Duodenal mucosa (tissue), 2 donors: ENCODE measurements at regions not wholly inside any gene's neighbourhood (a gene's known extent, or its start where the extent isn't known, plus 50 kb on each side); places are given as distances from the start of the nearest gene placed in this dataset.

ENCODE experiments used
- H3K27ac ChIP-seq: one replicate; pipeline ENCODE4 v1.7.0; 2013; ENCODE audit warnings: low read depth, low read length
- H3K27me3 ChIP-seq, 2 donors: one replicate each; pipeline ENCODE4 v1.7.0; 2013; ENCODE audit warnings: low read length in 2 of 2, control low read depth in 1 of 2; ENCODE audit not compliant: insufficient read depth in 2 of 2, control insufficient read depth in 1 of 2
- H3K36me3 ChIP-seq, 2 donors: one replicate each; pipeline ENCODE4 v1.7.0; 2013; ENCODE audit warnings: low read length in 2 of 2, control low read depth in 1 of 2; ENCODE audit not compliant: insufficient read depth in 2 of 2, control insufficient read depth in 1 of 2
- H3K4me1 ChIP-seq, 2 donors: one replicate each; pipeline ENCODE4 v1.7.0; 2013; ENCODE audit warnings: low read length in 2 of 2, control low read depth in 1 of 2; ENCODE audit not compliant: insufficient read depth in 2 of 2, control insufficient read depth in 1 of 2
- H3K4me3 ChIP-seq, 2 donors: one replicate each; pipeline ENCODE4 v1.7.0; 2013; ENCODE audit warnings: low read length in 2 of 2, low read depth in 1 of 2
- H3K9ac ChIP-seq, 2 donors: one replicate each; pipeline ENCODE4 v1.7.0; 2013; ENCODE audit warnings: low read length in 2 of 2, low read depth in 1 of 2
- H3K9me3 ChIP-seq, 2 donors: one replicate each; pipeline ENCODE4 v1.7.0; 2013; ENCODE audit warnings: low read length in 2 of 2, control low read depth in 1 of 2; ENCODE audit not compliant: control insufficient read depth in 1 of 2

DNA sequence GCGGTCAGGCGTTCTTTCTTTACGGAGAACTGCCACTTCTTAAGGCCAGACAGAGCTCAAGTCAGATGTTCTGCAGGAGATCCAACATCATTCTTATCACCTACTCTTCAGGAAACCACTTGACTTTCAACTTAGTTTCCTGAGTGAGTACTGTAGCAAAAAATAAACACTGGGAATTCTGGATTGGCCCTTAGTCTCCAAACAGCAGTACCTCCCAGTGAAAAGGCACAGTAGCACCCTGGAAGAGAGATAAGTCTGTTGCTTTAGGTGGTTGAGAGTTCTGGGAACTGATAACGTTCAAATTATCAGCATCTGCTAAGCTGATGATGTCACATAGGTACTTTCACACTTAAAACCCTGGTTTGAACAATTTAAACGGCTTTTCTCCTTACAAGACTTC, 971.8 kb upstream of the TENM4 start:
- Histone ChIP-seq H3K36me3 (no peaks in the 10 kb centered on the region), H3K4me1 (no peaks in the 10 kb centered on the region), H3K4me3 (no peak overlapping the region), H3K27ac (no peak overlapping the region), H3K27me3 (no peaks in the 10 kb centered on the region), H3K9me3 (no peaks in the 10 kb centered on the region), H3K9ac (no peak overlapping the region)

DNA sequence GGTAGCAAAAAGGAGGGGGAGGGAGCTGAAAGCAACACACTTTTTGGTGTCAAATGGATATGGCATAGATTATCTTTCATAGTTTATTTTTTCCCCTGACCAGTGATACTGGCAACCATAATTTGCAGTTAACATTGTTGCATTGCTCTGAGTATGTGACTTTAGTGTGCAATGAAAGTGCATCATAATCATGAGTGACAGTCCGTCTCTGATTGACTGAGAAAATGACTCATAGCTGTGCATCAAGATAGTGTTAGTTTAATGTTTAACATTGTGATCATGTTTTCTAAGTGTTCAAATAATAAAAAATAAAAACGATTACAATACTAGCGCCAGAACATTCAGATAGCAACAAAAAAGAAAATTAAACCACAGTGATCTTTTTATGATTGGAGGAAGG, 952.4 kb upstream of the TENM4 start:
- Histone ChIP-seq H3K9me3 (no peaks in the 10 kb centered on the region), H3K36me3 (no peaks in the 10 kb centered on the region), H3K27me3 (no peaks in the 10 kb centered on the region), H3K4me3 (no peak overlapping the region), H3K4me1 (peaks cover 10% of the 10 kb centered on the region in 2 donors), H3K9ac (no peak overlapping the region), H3K27ac (no peak overlapping the region)

DNA sequence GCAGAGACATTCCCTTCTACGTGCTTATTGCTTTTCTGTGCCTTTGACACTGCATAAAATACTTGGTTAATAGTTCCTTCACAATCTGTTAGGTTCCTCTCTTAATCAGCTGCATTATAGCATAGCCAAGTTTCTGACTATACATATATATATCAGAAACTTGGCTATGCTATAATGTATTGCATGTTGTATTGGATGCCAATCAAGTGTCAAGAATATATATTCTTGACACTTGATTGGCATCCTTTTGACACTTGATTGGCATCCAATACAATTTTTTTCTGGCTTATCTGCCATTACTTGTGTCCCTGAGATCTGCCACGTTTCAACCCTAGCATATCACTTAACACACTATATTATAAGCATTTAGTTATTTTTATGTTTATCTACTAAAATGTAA, 949.7 kb upstream of the TENM4 start:
- Histone ChIP-seq H3K9ac (no peak overlapping the region), H3K4me1 (peaks cover 3 to 10% of the 10 kb centered on the region in 2 donors), H3K27me3 (no peaks in the 10 kb centered on the region), H3K9me3 (no peaks in the 10 kb centered on the region), H3K36me3 (no peaks in the 10 kb centered on the region), H3K27ac (no peak overlapping the region), H3K4me3 (no peak overlapping the region)

DNA sequence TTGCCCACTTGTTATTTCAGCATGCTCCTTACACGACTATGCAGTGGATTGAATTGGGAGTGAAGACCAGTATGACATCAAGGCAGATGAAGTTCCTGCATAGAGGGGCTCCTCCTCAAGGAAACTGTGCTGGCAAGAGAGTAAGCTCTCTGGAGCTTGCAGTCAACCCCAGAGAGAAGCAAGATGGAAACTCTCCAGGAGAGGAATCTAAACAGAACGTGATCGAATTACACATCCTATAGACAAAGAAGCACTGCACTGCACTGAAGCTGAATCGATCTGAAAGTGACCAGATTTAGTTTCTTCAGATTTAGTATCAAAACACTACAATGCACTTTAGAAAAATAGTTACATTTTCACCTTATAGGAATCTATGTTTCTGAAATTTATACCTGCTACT, 947.7 kb upstream of the TENM4 start:
- peaks cover 3 to 9% of the 10 kb centered on the region in 2 donors for H3K4me1 ChIP-seq
- no peaks in the 10 kb centered on the region for H3K9me3 ChIP-seq
- H3K4me3 ChIP-seq: no peak overlapping the region
- H3K27me3 ChIP-seq: no peaks in the 10 kb centered on the region
- no peaks in the 10 kb centered on the region for H3K36me3 ChIP-seq
- no peak overlapping the region for H3K27ac ChIP-seq
- H3K9ac ChIP-seq: no peak overlapping the region

DNA sequence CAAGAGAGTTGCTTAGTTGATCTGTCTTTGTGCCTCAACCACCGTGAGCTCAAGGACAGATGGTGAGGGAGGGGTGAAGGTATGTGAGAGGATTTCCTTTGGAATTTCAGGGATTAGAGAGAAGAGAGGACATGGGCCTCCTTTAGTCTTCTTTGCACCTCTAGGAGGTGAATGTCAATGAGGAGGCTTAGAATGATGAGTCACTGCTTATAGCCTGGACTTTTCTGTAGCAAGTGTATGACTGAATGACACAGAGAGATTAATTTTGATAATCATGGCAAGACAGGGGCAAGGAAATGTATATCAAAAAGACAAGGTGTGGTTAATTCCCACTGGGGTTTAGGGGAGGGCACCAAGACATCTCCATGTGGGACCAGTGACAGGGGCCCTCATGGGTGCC, 947.3 kb upstream of the TENM4 start:
- H3K4me3 ChIP-seq: no peak overlapping the region
- H3K27me3 ChIP-seq: no peaks in the 10 kb centered on the region
- no peak overlapping the region for H3K27ac ChIP-seq
- H3K9me3 ChIP-seq: no peaks in the 10 kb centered on the region
- H3K36me3 ChIP-seq: no peaks in the 10 kb centered on the region
- peaks cover 3 to 5% of the 10 kb centered on the region in 2 donors for H3K4me1 ChIP-seq
- no peak overlapping the region for H3K9ac ChIP-seq

DNA sequence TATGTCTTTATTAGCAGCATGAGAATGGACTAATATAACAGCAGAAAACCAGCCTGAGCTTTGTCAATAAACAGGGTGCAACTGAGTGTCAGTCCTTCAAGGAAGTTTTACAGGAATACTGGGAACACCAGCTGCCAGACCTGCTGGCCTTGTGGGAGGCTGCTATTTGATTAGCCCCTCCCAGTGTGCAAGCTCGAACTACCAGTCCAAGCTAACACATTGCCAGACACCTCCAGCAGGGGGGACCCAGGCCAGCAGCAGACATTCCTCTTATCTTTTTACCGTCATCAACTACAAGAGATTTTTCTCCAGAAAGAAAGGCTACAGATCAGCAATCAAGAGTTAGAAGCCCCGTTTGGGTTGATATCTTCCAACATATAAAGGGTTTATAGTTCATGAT, 942.8 kb upstream of the TENM4 start:
- Histone ChIP-seq H3K36me3 (no peaks in the 10 kb centered on the region), H3K4me1 (no peaks in the 10 kb centered on the region), H3K9ac (no peak overlapping the region), H3K27ac (no peak overlapping the region), H3K9me3 (no peaks in the 10 kb centered on the region), H3K27me3 (no peaks in the 10 kb centered on the region), H3K4me3 (no peak overlapping the region)

DNA sequence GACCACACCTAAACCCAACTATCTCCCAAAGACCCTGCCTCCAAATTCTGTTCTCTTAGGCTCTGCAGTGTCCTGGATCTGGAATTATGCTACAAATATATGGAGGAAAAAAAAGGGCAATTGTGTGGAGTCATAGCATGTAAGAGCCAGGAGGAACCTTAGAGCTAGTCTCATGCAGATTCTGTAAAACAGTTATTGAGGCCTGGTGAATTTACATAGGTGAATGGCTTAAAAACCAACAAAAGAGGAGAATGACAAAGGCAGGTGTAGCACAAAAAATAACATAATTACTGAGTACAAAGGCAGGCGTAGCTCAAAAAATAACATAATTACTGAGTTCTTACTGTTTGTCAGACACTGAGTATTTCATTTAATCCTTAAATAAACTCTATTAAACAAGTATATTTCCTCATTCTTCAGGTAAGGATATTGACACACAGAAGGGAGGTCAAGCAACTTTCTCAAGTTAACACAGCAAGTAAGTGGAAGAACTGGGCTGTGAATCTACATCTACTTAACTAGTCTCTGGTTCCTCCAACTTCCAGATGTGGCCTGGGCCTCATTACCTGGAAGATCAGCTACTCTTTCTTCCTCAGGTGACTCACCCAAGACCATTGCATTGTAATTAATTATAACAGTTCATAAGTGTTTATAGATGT, 938.9 kb upstream of the TENM4 start:
- Histone ChIP-seq H3K36me3 (no peaks in the 10 kb centered on the region), H3K27me3 (no peaks in the 10 kb centered on the region), H3K9me3 (no peaks in the 10 kb centered on the region), H3K4me1 (no peaks in the 10 kb centered on the region), H3K4me3 (no peak overlapping the region), H3K27ac (no peak overlapping the region), H3K9ac (no peak overlapping the region)

DNA sequence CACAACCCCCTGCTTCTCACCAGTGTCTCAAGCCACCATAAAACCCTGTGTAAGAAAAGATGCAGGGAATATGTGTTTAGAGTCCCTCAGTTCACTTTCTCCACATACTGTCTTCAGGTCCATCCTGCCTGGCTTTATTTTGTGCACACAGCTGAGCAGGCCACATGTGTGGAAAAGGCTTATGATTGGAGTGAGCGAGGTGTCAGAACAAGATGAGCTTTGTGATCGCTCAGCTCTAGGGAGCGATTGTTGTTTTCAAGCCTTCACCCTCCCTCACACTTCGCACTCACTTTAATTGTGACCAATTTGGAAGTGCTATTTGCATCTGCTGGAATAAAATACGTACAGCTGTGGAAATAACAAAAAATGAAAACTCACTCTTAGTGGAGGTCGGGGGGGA, 931.1 kb upstream of the TENM4 start:
- no peak overlapping the region for H3K4me3 ChIP-seq
- H3K27me3 ChIP-seq: no peaks in the 10 kb centered on the region
- H3K27ac ChIP-seq: no peak overlapping the region
- no peaks in the 10 kb centered on the region for H3K9me3 ChIP-seq
- peaks cover 8 to 10% of the 10 kb centered on the region in 2 donors for H3K4me1 ChIP-seq
- no peaks in the 10 kb centered on the region for H3K36me3 ChIP-seq
- H3K9ac ChIP-seq: no peak overlapping the region

DNA sequence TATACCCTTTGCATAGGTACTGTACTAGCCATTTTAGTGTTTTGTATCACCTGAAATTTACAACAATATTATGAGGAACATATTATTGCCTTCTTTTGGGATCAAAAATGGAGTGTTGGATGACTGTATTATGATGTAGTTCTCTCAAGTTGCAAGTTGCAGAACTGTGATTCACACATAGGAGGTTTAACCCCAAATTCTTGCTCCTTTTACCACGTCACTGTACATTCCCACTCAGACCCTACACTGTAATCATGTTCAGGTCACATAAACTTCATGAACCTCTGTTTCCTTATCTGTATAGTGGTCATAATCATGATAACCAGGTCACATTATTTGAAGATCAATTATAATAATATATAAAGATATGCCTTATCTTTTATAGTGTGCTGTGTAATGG, 925.1 kb upstream of the TENM4 start:
- Histone ChIP-seq H3K4me1 (peaks cover 20 to 24% of the 10 kb centered on the region in 2 donors), H3K9ac (no peak overlapping the region), H3K36me3 (no peaks in the 10 kb centered on the region), H3K4me3 (peak overlapping the region in 1 of 2 donors; percentile 6), H3K9me3 (no peaks in the 10 kb centered on the region), H3K27ac (no peak overlapping the region), H3K27me3 (no peaks in the 10 kb centered on the region)

DNA sequence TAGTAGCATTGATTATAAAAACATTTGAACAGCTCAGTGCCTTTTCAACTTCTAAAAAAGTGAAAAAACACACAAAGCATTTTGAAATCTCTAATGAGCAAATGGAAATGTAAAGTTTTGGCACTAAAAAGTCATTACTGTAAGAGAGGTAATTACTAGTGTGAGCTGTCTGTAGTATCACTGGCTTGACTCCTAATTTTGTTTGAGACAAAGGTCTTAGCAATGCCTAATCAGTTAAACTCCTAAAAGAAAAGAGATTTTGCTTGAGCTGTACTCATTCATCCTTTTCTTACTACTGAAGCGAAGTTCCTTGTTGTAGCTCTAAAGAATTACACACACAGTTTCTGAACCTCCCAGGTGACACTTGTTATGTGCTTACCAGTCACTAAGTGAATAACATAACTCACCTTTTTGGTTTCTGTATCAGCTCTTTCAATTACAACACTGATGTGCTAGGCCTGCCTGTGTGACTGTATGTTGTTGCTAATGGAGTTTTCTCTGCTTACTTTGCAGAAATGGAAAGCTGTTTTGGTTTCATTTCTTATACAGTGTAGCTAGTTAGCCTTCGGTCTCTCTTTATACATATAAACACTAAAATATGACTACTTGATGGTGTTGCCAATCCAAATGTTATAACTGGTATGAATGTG, 924.4 kb upstream of the TENM4 start:
- Histone ChIP-seq H3K36me3 (no peaks in the 10 kb centered on the region), H3K27me3 (no peaks in the 10 kb centered on the region), H3K9ac (no peak overlapping the region), H3K4me3 (peak overlapping the region in 1 of 2 donors; percentile 6), H3K27ac (no peak overlapping the region), H3K9me3 (no peaks in the 10 kb centered on the region), H3K4me1 (peaks cover 20 to 24% of the 10 kb centered on the region in 2 donors)
